Nucleus accumbens (tissue), 56 donors: ENCODE measurements at regions not wholly inside any gene's neighbourhood (a gene's known extent, or its start where the extent isn't known, plus 50 kb on each side); places are given as distances from the start of the nearest gene placed in this dataset.
"Not testable (repeated sequence)": the region's sequence is repeated elsewhere in the genome, so short reads cannot be mapped to it uniquely, and the experiment has no call there.

Experiments used
- DNase-seq, 56 donors: peaks; one replicate each; lab custom pipeline; 2025; lab: John Stamatoyannopoulos, UW

DNA sequence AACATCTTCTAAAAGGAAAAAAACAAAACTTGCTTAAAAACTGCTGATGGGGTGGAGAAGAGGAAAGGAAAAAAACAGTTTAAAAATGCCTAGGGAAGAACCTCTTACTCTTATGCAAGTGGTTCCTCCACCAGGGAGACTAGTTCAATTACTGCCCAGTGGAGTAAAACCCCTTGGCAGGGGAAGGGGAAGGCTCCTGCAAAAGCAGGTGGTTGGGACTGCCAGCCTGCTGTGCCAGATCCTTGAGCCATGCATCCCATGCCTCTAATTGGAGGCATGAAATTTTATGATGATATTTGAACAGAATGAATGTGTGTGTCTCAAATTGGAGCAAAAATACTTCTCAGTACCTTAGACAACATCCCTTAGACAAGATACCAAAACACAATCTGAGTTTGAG, 118.8 kb downstream of the FSCB start:
- no peak for DNase-seq

DNA sequence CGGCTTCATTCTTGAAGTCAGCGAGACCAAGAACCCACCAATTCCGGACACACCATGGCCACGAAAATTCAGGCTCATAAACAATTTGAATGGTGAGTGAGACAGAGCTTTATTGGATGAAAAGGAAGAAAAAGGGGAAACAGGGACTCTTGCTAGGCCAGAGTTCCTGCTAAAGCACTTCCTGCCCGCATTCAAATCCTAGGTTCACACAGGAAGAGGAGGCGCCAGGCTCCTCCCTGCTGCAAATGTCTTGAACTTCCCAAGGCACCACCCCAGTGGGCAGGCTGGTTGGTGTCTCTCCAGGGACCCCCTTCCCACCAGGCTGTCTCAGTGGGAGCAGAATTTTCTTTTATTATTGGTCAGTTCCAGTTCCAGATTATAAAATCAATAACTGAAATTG, 121.2 kb downstream of the FSCB start:
- DNase-seq, result no peak

- not testable (repeated sequence) for DNase-seq
These were observed 121.8 kb downstream of the FSCB start for GRCh38 chr14:44385296-44385695.

- not testable (repeated sequence) for DNase-seq
These were observed 122.3 kb downstream of the FSCB start for GRCh38 chr14:44384601-44385293.

- DNase-seq, result no peak
These were observed 123.0 kb downstream of the FSCB start for GRCh38 chr14:44384093-44384492.

DNA sequence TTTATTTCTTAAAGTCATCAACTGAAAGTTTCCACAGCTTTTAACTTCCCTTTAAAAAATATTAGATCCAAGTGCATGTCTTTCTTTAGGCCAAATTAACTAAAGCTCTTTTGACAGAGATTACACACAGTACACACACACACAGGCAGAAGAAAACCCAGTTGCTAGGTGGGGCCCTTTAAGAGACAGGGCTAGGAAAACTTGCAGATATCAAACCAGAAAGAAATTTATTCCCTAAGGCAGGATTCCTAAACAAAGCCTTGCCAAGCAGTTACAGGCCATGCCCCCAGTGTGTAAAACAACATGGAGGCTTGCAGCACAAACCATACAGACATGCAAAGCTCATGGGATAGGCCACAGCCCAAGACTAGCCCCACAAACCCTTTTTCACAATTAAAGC, 123.4 kb downstream of the FSCB start:
- DNase-seq, result no peak

GRCh38 chr14:44379292-44379977, 127.6 kb downstream of the FSCB start:
- no peak for DNase-seq

GRCh38 chr14:44374906-44375305, 132.2 kb downstream of the FSCB start:
- no peak for DNase-seq

DNA sequence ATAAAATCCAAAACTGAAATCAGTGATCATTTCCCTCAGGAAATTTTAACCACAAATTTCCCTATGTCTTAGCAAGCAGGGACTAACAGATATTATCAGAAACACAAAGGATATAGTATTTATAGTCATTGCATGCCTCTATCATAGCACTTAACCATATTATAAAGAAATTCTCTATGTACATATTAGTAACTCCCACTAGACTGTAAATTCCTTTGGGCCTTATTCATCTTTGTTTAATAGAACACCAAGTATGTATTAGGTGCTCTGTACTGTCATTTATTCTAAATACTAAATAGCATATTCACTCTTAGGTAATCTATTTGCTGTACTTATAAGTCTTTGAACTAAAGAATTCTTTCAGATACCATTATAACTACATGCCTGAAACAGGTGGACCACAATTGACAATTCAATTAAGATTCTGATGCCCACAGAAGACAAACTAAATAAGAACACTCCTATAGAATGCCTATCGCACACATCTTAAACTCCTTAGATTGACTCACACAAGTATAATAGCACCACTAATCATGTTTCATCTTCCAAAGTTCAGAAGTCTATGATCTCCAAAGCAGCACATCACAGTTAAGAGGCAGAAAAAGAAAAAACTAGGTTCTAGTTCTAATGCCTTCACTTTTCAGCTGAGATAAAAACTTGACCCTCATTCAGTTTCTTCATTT, 134.1 kb downstream of the FSCB start:
- DNase-seq, result no peak

DNA sequence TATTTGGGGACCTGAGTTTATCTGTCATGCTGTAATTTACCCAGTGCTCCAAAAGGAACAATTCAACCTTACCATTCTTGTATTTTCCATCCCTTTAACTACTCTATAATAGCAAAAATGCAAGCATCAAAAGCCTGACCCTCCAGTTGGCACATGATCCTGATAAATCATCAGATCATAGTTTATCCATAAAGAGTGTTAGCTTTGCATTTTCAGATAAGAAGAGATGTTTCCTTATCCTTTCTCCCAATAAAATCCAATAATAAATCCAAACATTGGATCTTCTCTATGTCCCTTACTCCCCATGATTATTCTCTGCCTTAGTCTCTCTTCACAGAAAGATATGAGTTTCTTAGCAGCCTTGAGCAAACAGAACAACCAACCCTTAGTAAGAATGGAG, 134.9 kb downstream of the FSCB start:
- no peak for DNase-seq

GRCh38 chr14:44370727-44371126, 136.4 kb downstream of the FSCB start:
- no peak for DNase-seq

DNA sequence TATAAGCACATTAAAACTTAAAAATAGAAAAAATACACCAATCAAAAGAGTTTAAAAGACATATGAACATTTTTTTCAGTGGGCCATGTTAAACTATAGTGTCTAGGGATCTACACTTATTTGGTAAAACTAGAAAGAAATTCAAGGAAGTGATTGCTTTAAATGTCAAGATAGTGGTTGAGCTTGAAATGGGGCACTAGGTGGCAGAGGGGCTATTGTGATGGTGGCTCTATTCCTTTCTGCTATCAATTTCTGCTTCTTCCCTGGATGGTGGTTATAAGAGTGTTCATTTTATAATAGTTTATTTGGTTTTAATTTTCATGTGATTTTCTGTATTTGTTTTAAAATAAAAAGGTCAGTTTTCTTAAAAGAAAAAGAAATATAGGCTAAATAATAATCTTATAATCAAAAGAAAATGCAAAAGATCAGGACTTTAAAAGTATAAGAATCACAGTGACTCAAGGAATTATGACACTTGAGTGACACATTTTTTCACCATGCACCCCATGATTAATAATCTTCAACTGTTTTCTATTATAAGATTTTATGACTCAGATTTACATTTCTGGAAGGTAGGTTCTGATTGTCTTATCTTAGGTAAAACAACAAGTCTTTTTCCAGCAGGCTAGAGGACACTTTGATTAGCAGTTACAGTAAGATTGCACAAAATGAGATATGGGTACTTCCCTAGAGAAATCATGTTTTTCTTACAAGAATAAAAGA, 137.5 kb downstream of the FSCB start:
- no peak for DNase-seq

DNA sequence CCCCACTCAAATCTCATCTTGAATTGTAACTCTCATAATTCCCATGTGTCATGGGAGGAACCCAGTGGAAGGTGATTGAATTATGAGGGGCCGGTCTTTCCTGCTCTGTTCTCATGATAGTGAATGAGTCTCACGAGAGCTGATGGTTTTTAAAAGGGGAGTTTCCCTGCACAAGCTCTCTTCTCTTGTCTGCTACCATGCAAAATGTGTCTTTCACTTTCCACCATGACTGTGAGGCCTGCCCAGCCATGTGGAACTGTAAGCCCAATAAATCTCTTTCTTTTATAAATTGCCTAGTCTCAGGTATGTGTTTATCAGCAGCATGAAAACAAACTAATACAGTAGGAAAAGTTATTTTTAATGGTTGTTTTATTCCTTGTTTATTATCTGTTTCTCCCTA, 146.0 kb downstream of the FSCB start:
- no peak for DNase-seq

DNA sequence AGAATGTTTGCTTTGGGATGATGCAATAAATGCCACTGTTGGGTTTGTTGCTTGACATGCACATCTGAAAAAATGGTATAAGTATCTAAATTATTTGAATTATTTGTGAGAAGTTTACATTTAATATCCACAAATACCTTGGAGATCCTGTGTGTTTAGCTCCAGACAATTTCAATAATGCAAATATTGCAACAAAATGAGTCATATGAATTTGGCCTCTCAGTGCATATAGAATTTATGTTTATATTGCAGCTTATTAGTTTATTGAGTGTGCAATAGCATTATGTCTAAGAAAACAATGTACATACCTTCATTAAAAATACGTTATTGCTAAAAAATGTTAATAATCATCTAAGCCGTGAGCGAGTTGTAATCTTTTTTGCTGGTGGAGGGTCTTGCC, 153.3 kb downstream of the FSCB start:
- DNase-seq, result no peak

DNA sequence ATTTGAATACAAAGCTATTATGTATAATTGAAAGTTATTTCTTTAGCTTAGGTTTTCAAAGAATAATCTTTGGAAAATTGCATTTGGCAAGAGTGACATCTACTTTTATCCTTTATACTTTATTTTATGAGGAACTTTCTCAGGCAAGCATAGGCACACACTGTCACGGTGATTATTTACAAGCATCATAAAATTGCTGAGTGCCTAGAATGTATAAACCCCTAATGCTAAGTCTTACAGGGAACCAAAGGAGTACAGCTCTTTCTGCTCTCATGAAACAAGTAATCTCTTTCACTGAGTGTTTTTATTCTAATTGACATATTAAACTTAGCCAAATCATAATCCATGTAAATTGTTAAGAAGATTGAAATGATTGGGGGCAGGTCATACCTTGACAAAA, 154.9 kb downstream of the FSCB start:
- DNase-seq, result no peak

DNA sequence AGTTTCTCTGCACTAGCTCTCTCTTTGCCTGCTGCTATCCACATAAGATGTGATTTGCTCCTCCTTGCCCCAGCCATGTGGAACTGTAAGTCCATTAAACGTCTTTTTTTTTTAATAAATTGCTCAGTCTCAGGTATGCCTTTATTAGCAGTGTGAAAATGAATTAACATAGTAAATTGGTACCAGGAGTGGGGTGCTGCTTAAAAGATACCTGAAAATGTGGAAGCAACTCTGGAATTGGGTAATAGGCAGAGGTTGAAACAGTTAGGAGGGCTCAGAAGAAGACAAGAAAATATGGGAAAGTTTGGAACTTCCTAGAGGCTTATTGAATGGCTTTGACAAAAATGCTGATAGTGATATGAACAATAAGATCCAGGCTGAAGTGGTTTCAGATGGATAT, 159.8 kb downstream of the FSCB start:
- no peak for DNase-seq

- DNase-seq, result no peak
These were observed 166.0 kb downstream of the FSCB start for GRCh38 chr14:44341116-44341515.

DNA sequence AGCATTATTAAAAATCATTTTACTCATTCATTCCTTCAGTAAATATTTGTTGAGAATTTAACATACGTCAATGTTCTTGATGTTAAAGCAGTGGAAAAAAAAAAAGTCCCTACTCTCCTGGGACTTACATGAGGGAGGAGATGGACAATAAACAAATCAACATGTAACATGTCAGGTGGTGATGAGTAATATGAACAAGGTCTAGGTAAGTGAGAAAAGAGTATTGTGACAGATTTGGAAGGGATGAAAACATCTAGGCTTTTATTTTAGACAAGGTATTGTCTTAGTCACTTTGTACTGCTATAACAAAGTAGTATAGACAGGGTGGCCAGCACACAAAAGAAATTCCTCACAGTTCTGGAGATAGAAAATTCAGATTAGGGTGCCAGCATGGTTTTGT, 167.2 kb downstream of the FSCB start:
- DNase-seq, result no peak

- no peak for DNase-seq
These were observed 167.9 kb downstream of the FSCB start for GRCh38 chr14:44339231-44339630.

GRCh38 chr14:44317441-44317746, 189.7 kb downstream of the FSCB start:
- DNase-seq, result no peak

- peak in 19 of 56 donors; percentile 0 to 48 (median 9) for DNase-seq
These were observed 190.2 kb downstream of the FSCB start for GRCh38 chr14:44316647-44317440.
